Effector memory CD8-positive, alpha-beta T cell (primary cell): ENCODE measurements at regions not wholly inside any gene's neighbourhood (a gene's known extent, or its start where the extent isn't known, plus 50 kb on each side); places are given as distances from the start of the nearest gene placed in this dataset.

Experiments
- ATAC-seq: fragments of 150-1000 bp; cut with Tn5 transposase; replicated peaks from 2 replicates; pipeline ENCODE4 v1.10.0; 2021; ENCODE audit warnings: mild to moderate bottlenecking, moderate library complexity
- DNase-seq, 3 experiments: peaks; one replicate each; pipeline ENCODE4 v3.0.0; 2021
- H3K27ac Mint-ChIP-seq, 2 donors: one replicate each; pipeline ENCODE4 v1.8.0; 2022; ENCODE audit warnings: mild to moderate bottlenecking in 2 of 2, mixed read lengths in 2 of 2, moderate library complexity in 2 of 2
- H3K27me3 Mint-ChIP-seq, 2 donors: one replicate each; pipeline ENCODE4 v1.8.0; 2022; ENCODE audit warnings: mixed read lengths in 2 of 2
- H3K36me3 Mint-ChIP-seq: one replicate; pipeline ENCODE4 v1.8.0; 2022; ENCODE audit warnings: mild to moderate bottlenecking, moderate library complexity, mixed read lengths; ENCODE audit not compliant: insufficient read depth
- H3K4me1 Mint-ChIP-seq, 2 donors: one replicate each; pipeline ENCODE4 v1.8.0; 2022; ENCODE audit warnings: low read depth in 2 of 2, mixed read lengths in 2 of 2
- H3K4me3 Mint-ChIP-seq, 2 donors: one replicate each; pipeline ENCODE4 v1.8.0; 2022; ENCODE audit warnings: mild to moderate bottlenecking in 2 of 2, mixed read lengths in 2 of 2, moderate library complexity in 2 of 2
- H3K9me3 Mint-ChIP-seq, 2 donors: one replicate each; pipeline ENCODE4 v1.8.0; 2022; ENCODE audit warnings: mixed read lengths in 2 of 2

DNA sequence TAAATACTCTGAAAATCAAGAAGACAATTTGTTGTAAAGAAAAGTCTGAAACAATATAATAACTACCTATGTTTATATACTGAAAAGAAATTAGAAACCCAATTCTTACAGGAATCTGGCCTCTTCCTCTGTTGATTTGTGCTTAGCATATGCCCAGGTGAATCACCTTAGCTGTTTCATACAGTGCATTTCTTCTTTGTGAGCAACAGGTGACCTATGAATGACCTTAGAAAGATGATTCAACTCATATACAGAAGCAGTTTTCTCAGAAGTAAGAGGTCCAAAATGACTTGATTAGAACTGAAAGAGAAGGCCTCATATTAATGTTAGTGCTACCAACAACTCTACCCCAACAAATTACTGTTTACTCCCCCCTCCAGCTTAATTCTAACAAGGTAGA, 419.5 kb upstream of the ID4 start:
- Mint-ChIP-seq H3K4me3 (no peak overlapping the region), H3K4me1 (no peaks in the 10 kb centered on the region), H3K27me3 (no peaks in the 10 kb centered on the region), H3K9me3 (peaks cover 6 to 29% of the 10 kb centered on the region in 2 donors), H3K36me3 (no peaks in the 10 kb centered on the region), H3K27ac (no peak overlapping the region)
- DNase-seq (no peak), ATAC-seq (no peak)

DNA sequence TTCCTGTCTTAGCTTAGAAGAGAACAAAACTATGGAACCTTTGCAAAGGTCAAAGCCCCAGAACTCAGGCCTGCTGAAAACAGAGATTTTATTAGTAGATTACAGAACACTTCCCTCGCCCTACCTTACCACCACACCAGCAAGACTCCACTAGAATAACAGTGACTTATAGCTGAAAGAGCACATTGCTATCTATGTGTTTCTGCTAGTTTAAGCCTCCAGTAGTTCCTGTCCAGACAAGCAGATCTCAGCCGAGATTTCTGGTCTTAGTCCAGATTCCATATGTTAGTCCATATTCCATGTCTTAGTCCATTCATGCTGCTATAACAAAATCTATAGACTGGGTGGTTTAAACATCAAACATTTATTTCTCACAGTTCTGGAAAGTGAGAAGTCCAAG, 412.3 kb upstream of the ID4 start:
- H3K36me3 Mint-ChIP-seq = no peaks in the 10 kb centered on the region
- DNase-seq (no peak), ATAC-seq (no peak)
- no peaks in the 10 kb centered on the region for H3K4me1 Mint-ChIP-seq
- H3K4me3 Mint-ChIP-seq = no peak overlapping the region
- no peak overlapping the region for H3K27ac Mint-ChIP-seq
- peaks cover 7 to 13% of the 10 kb centered on the region in 2 donors for H3K9me3 Mint-ChIP-seq
- no peaks in the 10 kb centered on the region for H3K27me3 Mint-ChIP-seq

DNA sequence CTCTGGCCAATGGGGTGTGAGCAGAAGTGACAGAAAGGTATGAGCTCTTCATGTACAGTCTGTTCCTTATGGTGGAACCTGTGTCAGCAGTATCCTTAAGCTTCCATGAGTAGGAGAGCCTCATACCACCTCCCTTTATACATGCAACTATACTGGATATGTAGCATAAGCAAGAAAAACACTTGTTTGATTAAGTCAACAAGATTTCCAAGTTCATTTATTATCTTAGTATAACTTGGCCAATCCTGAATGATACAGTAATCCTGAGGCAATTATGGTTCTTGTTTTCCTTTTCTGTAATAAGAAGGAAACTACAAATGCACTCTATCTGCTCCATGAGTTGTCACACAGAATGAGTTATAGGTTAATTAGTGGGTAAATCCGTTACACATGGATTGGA, 409.6 kb upstream of the ID4 start:
- no peaks in the 10 kb centered on the region for H3K4me1 Mint-ChIP-seq
- H3K36me3 Mint-ChIP-seq = no peaks in the 10 kb centered on the region
- ATAC-seq (no peak), DNase-seq (no peak)
- peaks cover 0 to 7% of the 10 kb centered on the region in 2 donors for H3K9me3 Mint-ChIP-seq
- no peak overlapping the region for H3K4me3 Mint-ChIP-seq
- H3K27me3 Mint-ChIP-seq = no peaks in the 10 kb centered on the region
- H3K27ac Mint-ChIP-seq = no peak overlapping the region

DNA sequence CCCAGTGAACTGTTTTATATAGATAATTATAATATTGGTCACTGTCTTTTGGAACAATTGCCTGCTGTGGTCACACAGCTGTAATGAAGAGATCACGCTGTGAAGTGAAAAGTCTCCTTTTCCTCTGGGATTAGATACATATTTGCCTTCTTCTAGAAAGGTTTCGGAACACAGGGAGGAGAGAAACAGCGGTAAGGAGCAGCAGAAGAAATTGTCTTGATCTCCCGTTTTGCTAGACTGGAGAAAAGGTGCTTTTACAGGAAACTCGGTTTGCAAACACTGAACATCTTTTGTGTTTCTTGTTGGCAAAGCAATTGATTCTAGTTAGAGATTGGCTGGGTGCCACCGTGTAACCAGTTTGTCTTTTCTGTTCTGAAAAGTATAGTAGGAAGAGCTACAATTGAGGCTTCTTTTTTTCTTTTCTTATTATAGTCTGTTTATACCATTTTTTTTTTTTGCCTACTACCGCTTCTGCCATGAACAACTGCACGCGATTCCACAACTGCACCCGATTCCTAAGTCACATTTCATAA, 404.1 kb upstream of the ID4 start:
- DNase-seq = no peak
- no peak for ATAC-seq
- peaks cover 5 to 9% of the 10 kb centered on the region in 2 donors for H3K9me3 Mint-ChIP-seq
- H3K27ac Mint-ChIP-seq = no peak overlapping the region
- H3K4me1 Mint-ChIP-seq = no peaks in the 10 kb centered on the region
- no peaks in the 10 kb centered on the region for H3K36me3 Mint-ChIP-seq
- H3K27me3 Mint-ChIP-seq = no peaks in the 10 kb centered on the region
- no peak overlapping the region for H3K4me3 Mint-ChIP-seq

DNA sequence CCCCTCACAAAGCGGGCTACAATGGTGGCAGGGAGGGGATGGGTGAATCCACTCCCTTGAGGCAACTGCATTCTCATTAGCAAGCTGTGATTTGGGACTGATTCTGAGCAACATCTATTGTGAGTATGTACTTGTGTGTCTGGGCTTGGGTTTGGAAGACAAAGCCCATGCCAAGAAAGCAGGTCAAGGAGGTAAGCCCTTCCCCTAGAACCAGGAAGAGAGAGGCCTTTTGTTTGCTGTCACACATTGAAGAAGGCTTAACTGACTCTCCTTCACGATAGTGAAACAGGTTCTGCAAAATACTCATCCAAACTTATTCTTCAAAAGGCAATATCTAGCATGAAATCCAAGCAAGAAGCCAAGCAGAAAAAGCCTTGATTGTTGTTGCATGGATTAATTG, 403.1 kb upstream of the ID4 start:
- DNase-seq = no peak
- ATAC-seq = no peak
- Mint-ChIP-seq H3K36me3 (no peaks in the 10 kb centered on the region), H3K4me3 (no peak overlapping the region), H3K4me1 (no peaks in the 10 kb centered on the region), H3K27ac (no peak overlapping the region), H3K27me3 (no peaks in the 10 kb centered on the region), H3K9me3 (peaks cover 5 to 9% of the 10 kb centered on the region in 2 donors)

DNA sequence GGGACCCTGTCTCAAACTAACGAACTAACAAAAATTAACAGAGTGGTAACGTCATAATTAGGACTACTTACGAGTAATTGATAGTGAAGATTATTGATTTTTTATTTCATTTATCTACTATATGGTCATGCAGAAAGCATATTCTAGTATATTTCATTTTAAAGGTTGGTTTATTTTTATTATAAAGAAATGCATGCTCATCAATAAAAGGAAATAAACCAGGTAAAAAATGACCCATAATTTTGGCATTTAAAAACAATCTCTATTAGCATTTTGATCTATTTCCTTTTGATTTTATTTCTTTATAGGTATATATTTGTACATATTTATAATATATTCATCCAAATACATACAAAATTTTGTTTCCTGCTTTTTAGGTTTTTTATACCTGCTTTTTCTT, 401.4 kb upstream of the ID4 start:
- ATAC-seq = no peak
- Mint-ChIP-seq H3K27me3 (no peaks in the 10 kb centered on the region), H3K36me3 (no peaks in the 10 kb centered on the region), H3K9me3 (peaks cover 6 to 14% of the 10 kb centered on the region in 2 donors), H3K4me1 (no peaks in the 10 kb centered on the region), H3K27ac (no peak overlapping the region), H3K4me3 (no peak overlapping the region)
- no peak for DNase-seq

DNA sequence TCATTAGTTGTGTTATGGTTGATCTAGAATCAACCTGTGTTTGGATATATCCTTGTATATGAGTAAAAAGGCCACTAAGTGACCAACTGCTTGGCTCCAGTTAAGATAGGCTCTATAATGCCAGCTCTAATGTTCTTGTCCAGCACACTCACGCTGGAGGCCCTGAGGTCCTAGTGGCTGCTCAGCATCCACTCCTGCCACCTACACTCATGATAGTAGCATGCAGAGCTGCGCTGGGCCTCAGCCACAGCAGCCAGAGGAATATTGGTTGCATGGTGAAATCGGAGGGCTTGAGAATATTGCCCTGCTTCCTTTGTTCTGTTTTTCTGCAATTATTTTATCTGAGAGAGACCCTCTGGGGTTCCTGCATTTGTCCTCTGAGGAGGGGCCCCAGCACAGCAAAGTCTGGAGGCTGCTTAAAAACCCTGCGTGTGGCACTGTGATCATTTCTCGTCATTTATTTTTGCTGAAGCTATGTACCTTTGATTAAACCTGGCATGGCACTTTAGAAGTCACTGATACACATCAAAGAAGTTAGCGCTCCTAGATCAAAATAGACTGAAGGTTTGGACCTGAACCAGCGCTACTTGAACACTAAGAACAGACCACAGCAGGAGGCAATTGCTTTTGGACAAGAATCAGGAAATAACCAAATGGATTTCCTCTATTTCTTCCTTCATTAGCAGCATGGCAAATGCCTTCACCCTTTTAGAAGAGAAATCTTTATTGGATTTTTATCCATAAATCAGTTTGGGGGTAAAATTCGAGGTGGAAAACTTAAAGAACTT, 398.4 kb upstream of the ID4 start:
- no peak for DNase-seq
- H3K4me3 Mint-ChIP-seq = no peak overlapping the region

DNA sequence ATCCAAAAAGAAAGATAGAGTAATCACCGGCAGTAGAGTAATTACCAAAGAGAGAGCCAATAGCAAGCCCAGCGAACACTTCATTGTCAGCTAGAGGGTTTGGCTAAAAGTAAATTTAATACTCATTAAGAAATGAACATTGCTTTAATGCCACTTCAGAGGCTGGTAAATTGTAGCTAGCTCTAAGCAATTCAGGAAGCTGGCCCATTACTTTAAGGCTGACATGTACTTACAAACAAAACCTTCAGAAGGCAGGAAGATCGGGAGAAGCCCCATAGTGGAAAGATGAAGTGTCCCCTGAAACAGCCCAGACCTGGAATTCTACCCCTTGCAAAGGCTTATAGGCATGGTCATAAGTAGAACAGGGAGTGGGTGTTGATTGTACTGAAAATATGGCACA, 396.6 kb upstream of the ID4 start:
- ATAC-seq (no peak), DNase-seq (no peak)
- Mint-ChIP-seq H3K4me3 (no peak overlapping the region), H3K4me1 (no peaks in the 10 kb centered on the region), H3K27ac (no peak overlapping the region), H3K9me3 (peaks cover 6 to 18% of the 10 kb centered on the region in 2 donors), H3K27me3 (no peaks in the 10 kb centered on the region), H3K36me3 (no peaks in the 10 kb centered on the region)

More for the DNA sequence above, 398.4 kb upstream of the ID4 start:
- no peak for ATAC-seq
- H3K27me3 Mint-ChIP-seq = no peaks in the 10 kb centered on the region
- no peak overlapping the region for H3K27ac Mint-ChIP-seq
- H3K36me3 Mint-ChIP-seq = no peaks in the 10 kb centered on the region
- H3K4me1 Mint-ChIP-seq = no peaks in the 10 kb centered on the region
- peaks cover 6 to 18% of the 10 kb centered on the region in 2 donors for H3K9me3 Mint-ChIP-seq

DNA sequence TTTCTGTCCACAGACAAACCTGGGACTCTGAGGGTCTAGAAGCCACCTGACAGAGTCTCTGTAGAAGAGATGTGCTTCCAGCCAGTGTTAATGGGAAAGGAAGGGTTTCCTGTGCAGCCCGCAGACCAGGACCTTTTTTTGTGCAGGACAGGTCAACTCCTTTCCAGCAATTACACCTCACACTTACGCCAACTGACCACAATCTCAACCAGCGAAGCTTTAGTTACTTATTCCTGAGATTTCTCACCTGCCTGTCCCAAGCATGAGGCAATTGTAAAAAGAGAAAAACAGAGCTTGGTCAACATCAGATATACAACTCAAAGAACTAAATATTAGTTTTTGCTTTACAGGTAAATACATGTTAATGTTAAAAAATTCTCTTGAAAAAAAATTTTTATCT, 393.8 kb upstream of the ID4 start:
- Mint-ChIP-seq H3K9me3 (peaks cover 6 to 9% of the 10 kb centered on the region in 2 donors), H3K36me3 (no peaks in the 10 kb centered on the region), H3K4me3 (no peak overlapping the region), H3K4me1 (no peaks in the 10 kb centered on the region), H3K27me3 (no peaks in the 10 kb centered on the region), H3K27ac (no peak overlapping the region)
- ATAC-seq (no peak), DNase-seq (no peak)

DNA sequence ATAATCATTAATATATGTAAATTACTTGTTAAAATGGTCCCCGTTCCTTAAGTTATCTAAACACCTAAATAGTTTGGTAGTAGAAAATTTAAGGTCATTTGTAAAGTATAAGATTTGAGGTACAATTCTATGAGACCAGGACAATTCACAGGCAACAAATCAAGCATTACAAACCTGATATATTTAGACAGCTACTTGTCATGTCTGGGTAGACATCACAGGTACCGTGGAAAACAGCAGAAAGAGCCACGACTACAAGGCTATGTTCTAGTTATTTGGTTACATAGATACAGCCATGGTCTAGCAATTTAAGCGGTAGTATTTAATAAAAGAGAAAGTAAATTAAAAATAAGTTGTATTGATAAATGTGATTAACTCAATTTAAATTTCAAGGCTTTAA, 393.1 kb upstream of the ID4 start:
- peaks cover 6 to 9% of the 10 kb centered on the region in 2 donors for H3K9me3 Mint-ChIP-seq
- H3K27me3 Mint-ChIP-seq = no peaks in the 10 kb centered on the region
- DNase-seq (no peak), ATAC-seq (no peak)
- no peaks in the 10 kb centered on the region for H3K4me1 Mint-ChIP-seq
- H3K27ac Mint-ChIP-seq = no peak overlapping the region
- no peak overlapping the region for H3K4me3 Mint-ChIP-seq
- H3K36me3 Mint-ChIP-seq = no peaks in the 10 kb centered on the region

DNA sequence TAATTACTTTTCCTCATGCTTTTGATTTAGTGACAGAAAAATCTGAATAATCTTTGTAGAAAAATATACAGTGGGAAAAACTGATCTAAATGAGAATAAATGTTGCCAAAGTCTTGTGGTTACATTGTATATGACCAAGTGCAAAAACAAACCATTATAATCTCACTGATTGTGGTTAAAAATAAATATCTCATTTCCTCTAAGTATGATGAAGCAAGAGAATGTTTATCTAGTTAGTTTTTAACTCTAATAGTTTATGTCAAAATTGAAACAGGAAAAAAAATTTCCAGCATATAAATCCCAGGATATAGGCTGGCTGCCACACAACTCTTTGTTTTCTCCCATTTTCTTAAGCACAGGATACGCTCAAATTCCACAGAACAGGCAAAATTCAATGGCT, 392.7 kb upstream of the ID4 start:
- no peak for ATAC-seq
- H3K36me3 Mint-ChIP-seq = no peaks in the 10 kb centered on the region

DNA sequence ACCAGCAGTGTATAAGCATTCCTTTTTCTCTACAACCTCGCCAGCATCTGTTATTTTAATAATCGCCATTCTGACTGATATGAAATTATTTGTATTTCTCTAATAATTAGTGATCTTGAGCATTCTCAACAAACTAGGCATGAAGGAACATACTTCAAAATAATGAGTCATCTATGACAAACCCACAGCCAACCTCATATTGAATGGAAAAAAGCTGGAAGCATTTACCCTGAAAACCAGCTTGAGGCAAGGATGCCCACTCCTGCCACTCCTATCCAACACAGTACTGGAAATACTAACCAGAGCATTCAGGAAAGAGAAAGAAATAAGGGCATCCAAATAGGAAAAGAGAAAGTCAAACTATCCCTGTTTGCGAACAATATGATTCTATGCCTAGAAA, 390.6 kb upstream of the ID4 start:
- H3K36me3 Mint-ChIP-seq = no peaks in the 10 kb centered on the region
- DNase-seq = no peak
- no peaks in the 10 kb centered on the region for H3K4me1 Mint-ChIP-seq
- peaks cover 0 to 4% of the 10 kb centered on the region in 2 donors for H3K9me3 Mint-ChIP-seq
- ATAC-seq = no peak
- no peaks in the 10 kb centered on the region for H3K27me3 Mint-ChIP-seq
- no peak overlapping the region for H3K27ac Mint-ChIP-seq
- H3K4me3 Mint-ChIP-seq = no peak overlapping the region

More for the DNA sequence above, 392.7 kb upstream of the ID4 start:
- Mint-ChIP-seq H3K9me3 (peaks cover 6 to 9% of the 10 kb centered on the region in 2 donors), H3K27me3 (no peaks in the 10 kb centered on the region), H3K27ac (no peak overlapping the region), H3K4me1 (no peaks in the 10 kb centered on the region), H3K4me3 (no peak overlapping the region)
- no peak for DNase-seq

DNA sequence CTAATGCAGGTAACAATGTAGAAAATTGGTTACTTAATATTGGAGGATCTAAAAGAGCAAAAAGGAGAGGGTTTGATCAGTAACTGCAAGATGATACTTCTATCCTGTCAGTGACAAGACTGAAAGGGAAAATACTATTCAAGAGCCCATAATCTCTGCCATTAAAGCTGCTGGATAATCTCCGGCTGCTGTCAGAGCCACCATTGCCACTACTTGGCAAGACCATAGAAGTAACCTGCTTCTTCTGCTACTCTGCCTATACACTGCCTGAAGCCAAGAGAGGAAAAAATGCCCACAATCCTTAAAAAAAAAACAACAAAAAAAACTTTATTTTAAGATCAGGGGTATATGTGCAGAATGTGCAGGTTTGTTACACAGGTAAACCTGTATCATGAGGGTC, 386.5 kb upstream of the ID4 start:
- peaks cover 0 to 4% of the 10 kb centered on the region in 2 donors for H3K9me3 Mint-ChIP-seq
- DNase-seq = no peak
- no peaks in the 10 kb centered on the region for H3K27me3 Mint-ChIP-seq
- no peak overlapping the region for H3K27ac Mint-ChIP-seq
- no peaks in the 10 kb centered on the region for H3K36me3 Mint-ChIP-seq
- no peaks in the 10 kb centered on the region for H3K4me1 Mint-ChIP-seq
- ATAC-seq = no peak
- no peak overlapping the region for H3K4me3 Mint-ChIP-seq

DNA sequence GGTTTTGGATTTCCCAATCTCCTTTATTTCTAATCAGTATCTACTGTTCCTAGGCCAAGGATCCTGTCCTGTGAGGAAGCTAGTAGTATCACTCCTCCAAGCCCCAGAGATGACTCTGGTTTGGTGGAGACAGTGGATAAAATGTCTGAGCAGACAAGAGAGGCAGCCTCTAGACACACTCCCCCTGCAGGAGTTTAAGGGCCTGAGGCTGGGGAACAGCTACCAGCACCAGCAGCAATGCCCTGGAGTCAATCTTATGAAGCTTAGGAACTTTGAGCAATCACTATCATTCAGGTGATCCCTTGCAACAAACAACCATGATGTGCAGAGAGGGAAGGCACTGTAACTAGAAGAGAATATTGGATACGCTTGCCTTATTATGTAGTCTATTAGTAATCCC, 384.7 kb upstream of the ID4 start:
- no peaks in the 10 kb centered on the region for H3K27me3 Mint-ChIP-seq
- H3K4me3 Mint-ChIP-seq = no peak overlapping the region
- no peaks in the 10 kb centered on the region for H3K4me1 Mint-ChIP-seq
- H3K27ac Mint-ChIP-seq = no peak overlapping the region
- H3K9me3 Mint-ChIP-seq = no peaks in the 10 kb centered on the region
- no peak for DNase-seq
- no peak for ATAC-seq
- no peaks in the 10 kb centered on the region for H3K36me3 Mint-ChIP-seq
